Spleen (tissue), 11 donors: ENCODE measurements at regions not wholly inside any gene's neighbourhood (a gene's known extent, or its start where the extent isn't known, plus 50 kb on each side); places are given as distances from the start of the nearest gene placed in this dataset.

Source experiments
- DNase-seq: peaks from one replicate; pipeline ENCODE4 v3.0.0-alpha.2; 2020
- H3K27ac ChIP-seq, 8 donors: fragments of 200-600 bp; sonication (generic) in 7 of 8; 1 replicate in 4 of 8; 2 replicates in 4 of 8; pipeline versions ENCODE4 v1.5.0 to v1.8.0; 2016 to 2021; ENCODE audit warnings: inconsistent platforms in 4 of 8, mild to moderate bottlenecking in 4 of 8, moderate library complexity in 1 of 8
- H3K27me3 ChIP-seq, 7 donors: fragments of 200-600 bp; sonication (generic) in 6 of 7; replicated peaks in 1 of 7; 1 replicate in 4 of 7; 2 replicates in 3 of 7; pipeline versions ENCODE4 v1.5.0 to v1.8.0; 2016 to 2021; ENCODE audit warnings: inconsistent platforms in 3 of 7, mild to moderate bottlenecking in 1 of 7
- H3K36me3 ChIP-seq, 6 donors: fragments of 200-600 bp; sonication (generic) in 5 of 6; 1 replicate in 4 of 6; 2 replicates in 2 of 6; pipeline versions ENCODE4 v1.5.0 to v1.8.0; 2016 to 2021; ENCODE audit warnings: inconsistent platforms in 2 of 6
- H3K4me1 ChIP-seq, 6 donors: fragments of 200-600 bp; sonication (generic) in 5 of 6; 1 replicate in 3 of 6; 2 replicates in 3 of 6; pipeline versions ENCODE4 v1.5.0 to v1.8.0; 2016 to 2021; ENCODE audit warnings: inconsistent platforms in 3 of 6
- H3K4me3 ChIP-seq, 8 donors: fragments of 200-600 bp; sonication (generic) in 7 of 8; 1 replicate in 4 of 8; 2 replicates in 4 of 8; pipeline versions ENCODE4 v1.5.0 to v1.8.0; 2016 to 2021; ENCODE audit warnings: inconsistent platforms in 4 of 8, mild to moderate bottlenecking in 4 of 8, moderate library complexity in 2 of 8
- H3K9me3 ChIP-seq, 8 donors: fragments of 200-600 bp; sonication (generic) in 7 of 8; 1 replicate in 4 of 8; 2 replicates in 4 of 8; pipeline versions ENCODE4 v1.5.0 to v1.8.0; 2016 to 2021; ENCODE audit warnings: inconsistent platforms in 4 of 8
- POLR2A ChIP-seq, 3 donors: fragments of 450-650 bp; IDR thresholded peaks; one replicate each; pipeline ENCODE4 v1.5.1; 2017; ENCODE audit warnings: antibody characterized with exemption in 3 of 3, mild to moderate bottlenecking in 1 of 3
- POLR2AphosphoS5 ChIP-seq, 3 donors: sonication (generic); formaldehyde crosslinking; IDR thresholded peaks; one replicate each; pipeline ENCODE4 v1.5.1; 2017; ENCODE audit warnings: antibody characterized with exemption in 3 of 3
- WGBS, 5 donors: extraction: QIAGEN DNeasy Blood & Tissue Kit in 3 of 5; methylation state at CpG; one replicate each; pipeline versions ENCODE4 v1.1.5 to v1.1.7; 2013 to 2018; 5-methylcytosine and 5-hydroxymethylcytosine counted together
- intact Hi-C: fragments of 100-400 bp; cut with DNase I; formaldehyde crosslinking; loops from one replicate; pipeline ENCODE4 v1.15.0; 2023; ENCODE audit warnings: low total_unique reads
- TF ChIP-seq, protein P1 (sequence below), 11 experiments: fragments of 200-600 bp in 7 of 11; fragments of 450-650 bp in 4 of 11; sonication (generic) in 4 of 11; IDR thresholded peaks in 8 of 11; conservative IDR thresholded peaks in 3 of 11; 1 replicate in 7 of 11; 2 replicates in 4 of 11; pipeline versions ENCODE4 v1.4.0 to v1.8.0; 2016 to 2021; ENCODE audit warnings: antibody characterized with exemption in 11 of 11, inconsistent platforms in 4 of 11, mild to moderate bottlenecking in 1 of 11
- donor health status: healthy with polysubstance abuse.
- donor health status: DM: no; HTN: no; CAD: no; lungs with moderate emphysema.
- donor health status: DM: no; HTN: no; CAD: no.
- donor health status: Bipolar disorder and iron deficiency.
- donor health status: healthy.
- donor health status: DM: no; HTN: no; CAD: no.
- donor health status: DM: yes; HTN: yes; CAD: no.

DNA sequence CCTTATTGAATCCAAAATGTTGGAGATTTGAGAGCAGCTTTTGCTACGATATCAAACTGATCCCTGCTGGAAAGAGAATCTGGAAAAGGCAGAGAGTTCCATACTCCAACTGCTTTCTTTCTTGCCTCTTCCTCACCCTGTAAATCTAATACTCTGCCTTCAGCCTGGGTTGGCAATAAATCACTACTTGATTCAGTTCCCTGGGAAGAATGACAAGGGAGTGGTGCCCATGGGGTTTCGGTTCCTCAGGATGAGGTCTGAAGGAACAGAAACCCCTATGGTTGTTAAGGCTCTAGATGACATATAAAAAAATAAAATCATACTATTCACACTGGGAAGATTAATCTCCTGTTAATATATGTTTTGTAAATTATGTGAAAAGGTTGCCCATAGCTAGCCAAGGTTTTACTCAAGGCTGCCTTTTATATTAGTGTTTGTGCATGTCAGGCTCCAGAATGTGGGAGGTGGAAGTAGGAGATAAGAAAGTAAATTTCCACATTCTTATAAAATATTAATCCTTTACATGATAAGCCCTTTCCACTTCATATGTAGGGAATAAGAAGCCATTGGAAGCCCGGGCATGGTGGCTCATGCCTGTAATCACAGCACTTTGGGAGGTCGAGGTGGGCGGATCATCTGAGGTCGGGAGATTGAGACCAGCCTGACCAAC, 106.2 kb upstream of the CACNA2D1 start:
- Histone ChIP-seq H3K27me3 (no peaks in the 10 kb centered on the region), H3K36me3 (no peaks in the 10 kb centered on the region), H3K9me3 (peaks cover 0 to 15% (median 11%) of the 10 kb centered on the region in 8 donors), H3K27ac (no peak overlapping the region), H3K4me1 (no peaks in the 10 kb centered on the region), H3K4me3 (no peak overlapping the region)
- TF ChIP-seq, protein P1, sequence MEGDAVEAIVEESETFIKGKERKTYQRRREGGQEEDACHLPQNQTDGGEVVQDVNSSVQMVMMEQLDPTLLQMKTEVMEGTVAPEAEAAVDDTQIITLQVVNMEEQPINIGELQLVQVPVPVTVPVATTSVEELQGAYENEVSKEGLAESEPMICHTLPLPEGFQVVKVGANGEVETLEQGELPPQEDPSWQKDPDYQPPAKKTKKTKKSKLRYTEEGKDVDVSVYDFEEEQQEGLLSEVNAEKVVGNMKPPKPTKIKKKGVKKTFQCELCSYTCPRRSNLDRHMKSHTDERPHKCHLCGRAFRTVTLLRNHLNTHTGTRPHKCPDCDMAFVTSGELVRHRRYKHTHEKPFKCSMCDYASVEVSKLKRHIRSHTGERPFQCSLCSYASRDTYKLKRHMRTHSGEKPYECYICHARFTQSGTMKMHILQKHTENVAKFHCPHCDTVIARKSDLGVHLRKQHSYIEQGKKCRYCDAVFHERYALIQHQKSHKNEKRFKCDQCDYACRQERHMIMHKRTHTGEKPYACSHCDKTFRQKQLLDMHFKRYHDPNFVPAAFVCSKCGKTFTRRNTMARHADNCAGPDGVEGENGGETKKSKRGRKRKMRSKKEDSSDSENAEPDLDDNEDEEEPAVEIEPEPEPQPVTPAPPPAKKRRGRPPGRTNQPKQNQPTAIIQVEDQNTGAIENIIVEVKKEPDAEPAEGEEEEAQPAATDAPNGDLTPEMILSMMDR (IDR thresholded peaks at IDR 0.05 in 8 of 11, conservative IDR thresholded peaks at IDR 0.05 in 3 of 11): no peak
- TF ChIP-seq POLR2A (IDR thresholded peaks at IDR 0.05) (no peak), POLR2AphosphoS5 (IDR thresholded peaks at IDR 0.05) (no peak)
- intact Hi-C loops: no loop called here
- WGBS, 5 donors: 75 to 86% (median 80%) methylated on average over 6 of the region's 6 CpGs
- DNase-seq: no peak

DNA sequence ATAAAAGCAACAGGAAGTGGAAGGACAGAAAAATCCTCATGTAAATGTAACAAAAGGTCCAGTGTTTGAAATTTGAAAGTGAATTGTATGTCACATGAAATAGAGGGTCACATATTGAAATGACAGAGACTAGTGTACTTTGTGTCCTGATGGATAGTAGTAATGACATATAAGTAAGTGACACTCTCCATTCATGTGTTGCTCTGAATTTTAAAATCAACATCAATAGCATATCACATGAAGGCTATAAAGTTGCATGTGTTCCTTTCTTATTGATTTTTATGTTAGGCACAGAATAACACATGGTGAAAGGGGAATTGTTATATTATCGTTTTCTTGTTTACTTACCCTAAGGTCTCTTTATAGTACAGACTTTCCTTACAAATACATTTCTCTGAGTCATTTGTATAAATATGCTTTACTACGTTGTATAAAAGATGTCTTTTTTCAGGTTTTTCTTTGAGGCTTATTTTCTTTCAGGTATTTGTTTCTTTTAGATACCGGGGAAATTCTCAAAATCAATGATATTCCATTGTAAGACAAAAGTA, 104.6 kb upstream of the CACNA2D1 start:
- TF ChIP-seq, protein P1 (IDR thresholded peaks at IDR 0.05 in 8 of 11, conservative IDR thresholded peaks at IDR 0.05 in 3 of 11): no peak
- TF ChIP-seq POLR2A (IDR thresholded peaks at IDR 0.05): no peak
- Histone ChIP-seq H3K4me3 (no peak overlapping the region), H3K9me3 (peaks cover 0 to 7% (median 0%) of the 10 kb centered on the region in 8 donors), H3K4me1 (no peaks in the 10 kb centered on the region), H3K36me3 (no peaks in the 10 kb centered on the region), H3K27ac (no peak overlapping the region), H3K27me3 (no peaks in the 10 kb centered on the region)
- no peak for DNase-seq
- intact Hi-C loops: no loop called here
- WGBS, 5 donors: 78 to 89% (median 87%) methylated on average over 3 of the region's 3 CpGs

DNA sequence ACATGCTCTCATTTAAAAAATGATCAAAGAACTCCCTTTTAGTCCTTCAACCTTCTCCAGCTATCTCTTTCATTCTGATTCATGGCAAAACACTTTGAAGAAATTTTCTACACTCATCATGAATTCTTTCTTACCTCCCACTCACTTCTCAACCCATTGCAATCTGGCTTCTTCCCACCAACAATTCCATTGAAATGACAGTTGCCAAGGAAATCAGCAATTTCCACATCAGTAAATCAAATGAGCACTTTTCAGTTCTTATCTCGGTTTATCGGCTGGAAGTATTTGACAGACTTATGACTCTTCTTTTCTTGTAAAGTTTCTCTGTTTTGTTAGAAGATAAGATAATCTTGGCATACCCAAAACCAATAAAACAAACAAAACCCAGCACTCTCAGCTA, 99.1 kb upstream of the CACNA2D1 start:
- DNase-seq: no peak
- Histone ChIP-seq H3K4me3 (no peak overlapping the region), H3K4me1 (no peaks in the 10 kb centered on the region), H3K27ac (no peak overlapping the region), H3K27me3 (no peaks in the 10 kb centered on the region), H3K36me3 (no peaks in the 10 kb centered on the region), H3K9me3 (no peaks in the 10 kb centered on the region)
- TF ChIP-seq, protein P1 (IDR thresholded peaks at IDR 0.05 in 8 of 11, conservative IDR thresholded peaks at IDR 0.05 in 3 of 11): no peak
- no peak for TF ChIP-seq POLR2A (IDR thresholded peaks at IDR 0.05)
- no peak for TF ChIP-seq POLR2AphosphoS5 (IDR thresholded peaks at IDR 0.05)
- WGBS, 5 donors: 14 to 41% (median 20%) methylated on average over 2 of the region's 2 CpGs
- intact Hi-C loops: no loop called here

DNA sequence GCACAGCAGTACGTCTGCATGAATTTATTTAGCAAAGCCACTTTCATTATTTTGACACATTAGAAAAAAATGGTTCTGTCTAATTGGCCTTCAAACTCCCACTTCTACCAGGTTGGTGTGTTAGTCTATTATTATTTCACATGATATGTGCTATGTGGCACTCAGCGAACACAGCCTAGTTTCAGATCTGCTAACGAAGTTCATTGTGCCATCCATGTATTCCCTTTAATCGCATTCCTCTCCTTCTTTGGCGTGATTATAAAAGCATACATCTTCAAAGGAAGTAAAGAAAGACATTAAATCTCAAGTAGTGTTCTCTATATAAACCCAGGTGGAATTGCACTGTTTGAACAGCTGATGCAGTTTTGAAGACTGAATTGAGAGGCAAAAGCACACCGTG, 96.4 kb upstream of the CACNA2D1 start:
- WGBS, 5 donors: 85 to 94% (median 88%) methylated on average over 6 of the region's 6 CpGs
- H3K9me3 ChIP-seq: no peaks in the 10 kb centered on the region
- DNase-seq: no peak
- TF ChIP-seq POLR2AphosphoS5 (IDR thresholded peaks at IDR 0.05) (no peak), POLR2A (IDR thresholded peaks at IDR 0.05) (no peak)
- TF ChIP-seq, protein P1 (IDR thresholded peaks at IDR 0.05 in 8 of 11, conservative IDR thresholded peaks at IDR 0.05 in 3 of 11): no peak
- no peaks in the 10 kb centered on the region for H3K4me1 ChIP-seq
- H3K4me3 ChIP-seq: no peak overlapping the region
- H3K27me3 ChIP-seq: no peaks in the 10 kb centered on the region
- intact Hi-C loops: no loop called here
- H3K36me3 ChIP-seq: no peaks in the 10 kb centered on the region
- no peak overlapping the region for H3K27ac ChIP-seq
